PFSK-1 (cell line): ENCODE measurements at regions not wholly inside any gene's neighbourhood (a gene's known extent, or its start where the extent isn't known, plus 50 kb on each side); places are given as distances from the start of the nearest gene placed in this dataset.
A peak's percentile ranks its signal among the peaks of the same experiment; 100 is the strongest.

ENCODE experiments used
- FOXP2 ChIP-seq: optimal IDR thresholded peaks from 2 replicates; pipeline ENCODE3; 2011; ENCODE audit warnings: borderline replicate concordance, control low read depth, inconsistent platforms; ENCODE audit not compliant: insufficient read depth; ENCODE audit errors: extremely low read length, extremely low read depth
- POLR2AphosphoS5 ChIP-seq: IDR thresholded peaks from 2 replicates; pipeline ENCODE4 v1.6.1; 2012; ENCODE audit warnings: low read depth, mild to moderate bottlenecking, control low read depth, low read length, moderate library complexity
- REST ChIP-seq, 2 experiments: IDR thresholded peaks; 2 replicates each; pipeline versions ENCODE4 v1.6.1 to v1.8.0; 2011 to 2012; ENCODE audit warnings: low read depth in 2 of 2, low read length in 2 of 2, control low read depth in 1 of 2, inconsistent platforms in 1 of 2, mild to moderate bottlenecking in 1 of 2, moderate library complexity in 1 of 2; ENCODE audit not compliant: insufficient read depth in 1 of 2
- SIN3A ChIP-seq: IDR thresholded peaks from 2 replicates; pipeline ENCODE4 v1.6.1; 2012; ENCODE audit warnings: mild to moderate bottlenecking, low read length, moderate library complexity, borderline replicate concordance; ENCODE audit not compliant: insufficient read depth
- TAF1 ChIP-seq: IDR thresholded peaks from 2 replicates; pipeline ENCODE4 v1.6.1; 2012; ENCODE audit warnings: low read length, control low read depth, borderline replicate concordance; ENCODE audit not compliant: insufficient read depth

DNA sequence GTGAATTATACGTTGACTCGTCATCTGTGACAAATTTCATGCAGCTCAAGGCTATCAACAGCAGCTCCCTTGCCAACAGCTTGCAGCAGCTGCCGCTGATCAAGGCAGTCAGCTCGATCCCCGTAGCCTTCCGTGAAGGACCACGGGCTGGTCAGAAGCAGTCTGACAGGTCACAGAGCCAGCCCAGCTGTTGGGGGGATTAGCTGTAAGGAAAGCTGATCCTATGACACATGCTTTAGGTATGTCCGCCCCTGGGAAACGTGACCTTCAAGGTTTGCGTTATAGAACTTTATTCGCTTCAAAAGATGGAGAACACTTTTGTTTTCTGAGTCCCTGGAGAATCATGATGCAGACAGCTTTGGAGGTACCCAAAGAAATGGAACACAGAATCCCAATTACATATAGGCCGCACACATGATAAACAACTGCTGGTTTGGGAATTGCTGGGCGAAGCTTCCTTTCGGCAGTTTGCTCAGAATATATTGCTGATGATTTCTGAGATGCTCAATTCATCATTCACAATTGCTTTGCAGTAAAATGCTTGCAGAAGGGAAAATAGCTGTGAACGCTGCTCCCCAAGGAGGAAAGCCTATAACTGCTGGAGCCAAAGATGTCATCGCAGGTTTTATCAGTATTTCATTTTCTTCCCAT, 62.6 kb upstream of the USP29 start:
- TF ChIP-seq TAF1 (no peak), FOXP2 (no peak), REST (IDR thresholded peaks at IDR 0.05; ENCODE audit: insufficient read depth in 1 of 2, low read depth in 2 of 2, low read length in 2 of 2) (no peak), SIN3A (no peak), POLR2AphosphoS5 (no peak)

DNA sequence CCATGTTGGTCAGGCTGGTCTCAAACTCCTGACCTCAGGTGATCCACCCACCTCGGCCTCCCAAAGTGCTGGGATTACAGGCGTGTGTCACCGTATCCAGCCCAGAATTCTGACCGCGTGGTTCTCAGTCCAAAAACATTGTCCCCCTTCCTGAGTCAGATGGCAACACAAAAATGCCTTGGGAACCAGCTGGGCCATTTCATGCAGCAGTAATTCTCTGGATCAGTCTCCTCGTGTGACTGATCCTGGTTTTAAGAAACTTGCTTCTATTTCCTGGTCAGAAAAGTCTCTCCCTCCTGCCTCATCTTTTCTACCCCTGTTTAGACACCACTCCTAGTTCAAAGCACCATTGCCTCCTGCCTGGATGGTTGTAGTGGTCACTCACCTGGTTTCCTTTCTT, 60.9 kb upstream of the USP29 start:
- TF ChIP-seq POLR2AphosphoS5 (no peak), REST (IDR thresholded peaks at IDR 0.05; ENCODE audit: insufficient read depth in 1 of 2, low read depth in 2 of 2, low read length in 2 of 2) (no peak)

GRCh38 chr19:57063070-57063469, 56.7 kb upstream of the USP29 start:
- TF ChIP-seq SIN3A, result no peak
- no peak for TF ChIP-seq TAF1

GRCh38 chr19:57067440-57067839, 52.3 kb upstream of the USP29 start:
- TF ChIP-seq POLR2AphosphoS5 (no peak), TAF1 (no peak), FOXP2 (no peak), REST (IDR thresholded peaks at IDR 0.05; ENCODE audit: insufficient read depth in 1 of 2, low read depth in 2 of 2, low read length in 2 of 2) (no peak), SIN3A (no peak)

DNA sequence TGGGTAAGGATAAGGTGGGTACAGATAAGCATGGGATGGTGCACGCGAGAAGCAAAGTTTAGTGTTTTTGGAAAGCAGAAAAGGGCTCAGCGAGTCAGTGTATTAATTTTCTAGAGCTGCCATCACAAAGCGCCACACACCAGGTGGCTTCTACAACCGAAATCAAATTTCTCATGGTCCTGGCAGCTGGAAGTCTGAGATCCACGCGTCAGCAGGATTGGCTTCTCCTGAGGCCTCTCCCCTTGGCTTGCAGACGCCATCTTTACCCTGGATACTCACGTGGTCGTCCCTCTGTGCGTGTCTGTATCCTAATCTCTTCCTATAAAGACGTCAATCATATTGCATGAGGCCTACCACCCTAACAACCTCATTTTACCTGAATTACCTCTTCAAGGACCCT, 51.5 kb upstream of the USP29 start:
- TF ChIP-seq FOXP2 (no peak), TAF1 (no peak), SIN3A (no peak)

- no peak for TF ChIP-seq TAF1
- TF ChIP-seq REST (IDR thresholded peaks at IDR 0.05; ENCODE audit: insufficient read depth in 1 of 2, low read depth in 2 of 2, low read length in 2 of 2), result peak in 1 of 2 experiments; percentile 81; a peak in 1 of 4 replicates
Observed at GRCh38 chr19:57068921-57069697, 50.7 kb upstream of the USP29 start.
